Activated CD8-positive, alpha-beta memory T cell treated with anti-CD3 and anti-CD28 coated beads for 36 hours (primary cell): ENCODE measurements at regions not wholly inside any gene's neighbourhood (a gene's known extent, or its start where the extent isn't known, plus 50 kb on each side); places are given as distances from the start of the nearest gene placed in this dataset.

ENCODE experiments used
- CTCF ChIA-PET: fragments of 350-600 bp; sonication (Branson Sonifier 250); formaldehyde crosslinking; loops from one replicate; lab custom pipeline; 2021; ENCODE audit warnings: antibody characterized with exemption; lab: Charles Lee
- POLR2A ChIA-PET: fragments of 350-600 bp; sonication (Branson Sonifier 250); formaldehyde crosslinking; loops from one replicate; lab custom pipeline; 2021; ENCODE audit warnings: antibody characterized with exemption; lab: Charles Lee

- ChIA-PET CTCF (interaction anchor here (1.1 to 1.3 kb wide), 2 partner anchors 16 to 36 kb away, joined by 3 read pairs; no protein-coding TSS in a partner anchor), POLR2A (no interaction called here)
These were observed 162.1 kb downstream of the UBE2E3 start for GRCh38 chr2:181142514-181142913.

DNA sequence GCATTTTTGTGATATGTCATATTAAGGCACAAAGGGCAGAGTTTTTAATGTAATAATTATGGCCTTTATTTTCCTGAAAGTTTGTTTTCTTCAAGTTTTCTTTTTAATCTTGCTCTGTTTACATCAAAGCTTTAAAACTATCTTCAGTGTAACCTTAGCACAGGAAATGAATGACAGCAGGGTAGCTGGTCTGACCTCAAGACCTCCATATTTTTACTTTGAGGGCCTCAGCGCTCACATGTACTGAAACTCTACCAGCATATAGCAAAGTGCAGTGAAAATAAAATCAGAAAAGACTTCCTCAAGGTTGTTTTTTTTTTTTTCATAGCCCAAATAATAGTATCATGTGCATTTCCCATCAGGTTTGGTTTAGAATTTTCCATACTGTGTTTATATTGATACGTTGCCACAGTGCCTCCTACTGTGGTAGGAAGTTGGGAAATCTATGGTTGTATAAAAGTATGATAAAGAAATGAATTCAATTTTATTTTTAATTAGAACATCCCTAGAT is 163.4 kb downstream of the UBE2E3 start:
- ChIA-PET CTCF (interaction anchor here (0.8 to 1.5 kb wide), 6 partner anchors 14 to 168 kb away, joined by 3 to 4 read pairs (median 3); no protein-coding TSS in a partner anchor), POLR2A (interaction anchor here (1.2 to 1.4 kb wide), 2 partner anchors 18 to 314 kb away, joined by 3 to 10 read pairs; partner anchors contain the start of gene ITGA4)

DNA sequence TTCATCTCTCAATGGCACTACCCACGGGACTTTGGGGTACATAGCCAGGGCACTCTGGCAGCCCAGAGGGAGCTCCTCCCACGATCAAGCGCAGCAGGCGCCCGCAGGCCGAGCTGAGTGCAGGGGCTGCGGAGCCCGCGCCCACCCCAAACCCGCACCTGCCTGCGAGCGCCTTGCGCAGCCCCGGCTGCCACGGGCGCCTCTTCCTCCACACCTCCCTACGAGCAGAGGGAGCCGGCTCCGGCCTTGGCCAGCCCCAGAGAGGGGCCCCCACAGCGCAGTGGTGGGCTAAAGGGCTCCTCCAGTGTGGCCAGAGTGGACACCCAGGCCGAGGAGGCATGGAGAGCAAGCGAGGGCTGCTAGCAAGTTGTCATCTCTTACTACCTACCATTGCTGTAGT is 165.2 kb downstream of the UBE2E3 start:
- CTCF ChIA-PET = interaction anchor here (1.1 kb wide), 1 partner anchor 41 kb away, joined by 3 read pairs; no protein-coding TSS in a partner anchor
- POLR2A ChIA-PET = interaction anchor here (0.6 to 1.2 kb wide), 5 partner anchors 20 to 325 kb away, joined by 3 read pairs; no protein-coding TSS in a partner anchor

DNA sequence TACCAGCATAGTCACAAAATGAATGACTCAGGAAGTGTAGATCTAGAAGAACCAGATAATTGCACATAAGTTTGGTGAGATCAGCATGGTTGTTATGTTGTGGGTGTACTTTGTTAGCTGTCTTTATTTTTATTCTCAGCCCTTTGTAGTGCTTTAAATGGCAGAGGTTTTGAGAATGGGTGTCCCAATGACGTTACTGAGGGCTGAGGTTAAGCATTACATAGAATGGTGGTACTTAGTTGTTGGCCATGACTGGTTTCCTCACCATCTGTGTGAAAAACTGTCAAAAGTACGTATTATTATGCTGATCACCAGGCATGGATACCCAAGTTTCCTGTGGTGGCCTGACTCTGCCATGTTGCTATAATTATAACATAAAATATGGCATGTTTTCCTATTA is 165.8 kb downstream of the UBE2E3 start:
- ChIA-PET CTCF (interaction anchor here (1.1 kb wide), 1 partner anchor 41 kb away, joined by 3 read pairs; no protein-coding TSS in a partner anchor), POLR2A (interaction anchor here (0.6 to 1.2 kb wide), 6 partner anchors 20 to 325 kb away, joined by 3 to 4 read pairs (median 3); partner anchors contain the start of gene ITGA4)

DNA sequence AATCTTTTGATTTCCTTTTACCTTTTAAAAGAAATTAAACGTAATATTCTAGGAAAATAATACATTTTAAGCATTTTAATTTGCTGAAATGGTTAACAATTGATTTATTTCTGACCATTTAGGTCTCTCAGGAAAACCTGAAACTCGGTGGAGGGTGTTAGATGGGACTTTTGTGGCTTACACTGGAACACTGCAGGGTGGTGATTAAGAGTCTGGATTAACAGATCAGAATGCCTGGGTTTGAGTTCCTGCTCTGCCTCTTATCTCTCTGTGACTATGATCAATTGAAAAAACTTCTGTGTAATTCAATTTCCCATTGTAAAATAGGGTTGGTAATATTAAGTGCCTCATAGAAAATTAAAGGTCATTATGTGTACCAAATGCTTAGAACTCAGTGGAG is 168.7 kb downstream of the UBE2E3 start:
- POLR2A ChIA-PET = no interaction called here
- CTCF ChIA-PET = no interaction called here

- CTCF ChIA-PET = interaction anchor here (0.5 kb wide), 1 partner anchor 91 kb away, joined by 3 read pairs; no protein-coding TSS in a partner anchor
- POLR2A ChIA-PET = no interaction called here
These were observed 171.8 kb downstream of the UBE2E3 start for GRCh38 chr2:181152226-181152625.

DNA sequence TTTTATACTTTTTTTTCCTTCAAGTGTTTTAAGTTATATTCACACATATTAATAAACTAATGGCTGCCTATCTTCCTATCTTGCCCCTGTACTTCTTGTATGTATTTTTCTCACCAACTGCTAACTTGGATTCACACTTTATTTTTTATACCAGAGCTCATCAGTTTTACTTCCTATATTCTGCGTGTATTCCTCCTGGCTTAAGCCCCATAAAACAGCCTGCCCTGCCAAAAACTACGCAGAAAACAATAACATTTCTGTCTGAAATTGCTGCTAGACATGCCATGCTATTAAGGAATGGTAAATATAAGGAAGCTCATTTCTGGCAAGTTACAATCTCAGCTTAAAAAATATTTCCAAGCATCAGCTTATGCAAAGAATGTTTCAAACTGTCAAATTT is 172.3 kb downstream of the UBE2E3 start:
- ChIA-PET CTCF (interaction anchor here (1.2 kb wide), 1 partner anchor 48 kb away, joined by 3 read pairs; no protein-coding TSS in a partner anchor), POLR2A (no interaction called here)

GRCh38 chr2:181153886-181154285 is 173.5 kb downstream of the UBE2E3 start:
- ChIA-PET POLR2A (no interaction called here), CTCF (interaction anchor here (1.2 kb wide), 1 partner anchor 49 kb away, joined by 3 read pairs; no protein-coding TSS in a partner anchor)

DNA sequence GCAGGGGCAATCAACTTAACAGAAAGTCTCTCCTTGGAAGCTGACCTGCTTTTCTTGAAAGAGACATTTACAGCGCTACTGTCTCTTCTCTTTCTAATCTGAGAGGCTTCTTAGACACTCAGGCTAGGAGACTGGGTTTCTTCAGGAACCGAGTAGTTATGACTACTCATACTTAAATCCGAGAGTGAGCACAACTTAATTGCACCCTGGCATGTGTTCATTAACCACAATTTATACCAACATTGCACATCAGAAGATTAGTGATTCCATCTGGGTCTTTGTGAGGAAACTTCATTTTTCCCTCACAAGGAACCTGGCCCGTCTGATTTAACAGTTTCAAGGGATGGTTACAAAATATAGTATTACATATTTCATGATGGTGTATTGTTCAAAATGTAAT is 176.9 kb downstream of the UBE2E3 start:
- ChIA-PET CTCF (no interaction called here), POLR2A (no interaction called here)

- ChIA-PET POLR2A (interaction anchor here (0.5 kb wide), 1 partner anchor 14 kb away, joined by 3 read pairs; no protein-coding TSS in a partner anchor), CTCF (no interaction called here)
These were observed 178.0 kb downstream of the UBE2E3 start for GRCh38 chr2:181158427-181158826.

- POLR2A ChIA-PET = interaction anchor here (0.7 kb wide), 1 partner anchor 213 kb away, joined by 6 read pairs; no protein-coding TSS in a partner anchor
- CTCF ChIA-PET = interaction anchor here (1.9 kb wide), 1 partner anchor 14 kb away, joined by 5 read pairs; no protein-coding TSS in a partner anchor
These were observed 181.2 kb downstream of the UBE2E3 start for GRCh38 chr2:181161615-181162014.

GRCh38 chr2:181163139-181163538 is 182.7 kb downstream of the UBE2E3 start:
- POLR2A ChIA-PET = no interaction called here
- CTCF ChIA-PET = no interaction called here

- CTCF ChIA-PET = no interaction called here
- POLR2A ChIA-PET = no interaction called here
These were observed 183.3 kb downstream of the UBE2E3 start for GRCh38 chr2:181163691-181164090.

DNA sequence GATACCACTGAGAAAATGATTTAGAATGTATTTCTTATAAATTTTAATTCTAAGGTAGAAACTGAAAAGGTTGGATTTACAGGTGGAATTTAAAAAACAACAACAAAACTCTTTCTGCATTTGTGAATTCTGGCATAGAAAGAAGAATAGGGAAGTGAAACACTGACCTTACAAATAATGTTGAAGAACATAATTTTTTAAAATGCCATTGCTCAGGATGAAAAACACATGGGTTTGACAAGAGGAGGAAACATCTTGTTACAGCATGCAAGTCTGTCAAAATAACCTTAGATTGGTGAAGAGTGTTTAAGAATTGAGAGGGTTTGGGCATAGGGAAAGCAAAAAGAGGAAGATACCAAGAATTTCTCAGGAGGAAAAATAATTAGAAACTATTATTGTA is 184.3 kb downstream of the UBE2E3 start:
- ChIA-PET POLR2A (interaction anchor here (0.6 kb wide), 1 partner anchor 296 kb away, joined by 4 read pairs; no protein-coding TSS in a partner anchor), CTCF (interaction anchor here (0.8 to 1.8 kb wide), 2 partner anchors 9 to 293 kb away, joined by 5 read pairs; partner anchors contain the start of gene ITGA4)

DNA sequence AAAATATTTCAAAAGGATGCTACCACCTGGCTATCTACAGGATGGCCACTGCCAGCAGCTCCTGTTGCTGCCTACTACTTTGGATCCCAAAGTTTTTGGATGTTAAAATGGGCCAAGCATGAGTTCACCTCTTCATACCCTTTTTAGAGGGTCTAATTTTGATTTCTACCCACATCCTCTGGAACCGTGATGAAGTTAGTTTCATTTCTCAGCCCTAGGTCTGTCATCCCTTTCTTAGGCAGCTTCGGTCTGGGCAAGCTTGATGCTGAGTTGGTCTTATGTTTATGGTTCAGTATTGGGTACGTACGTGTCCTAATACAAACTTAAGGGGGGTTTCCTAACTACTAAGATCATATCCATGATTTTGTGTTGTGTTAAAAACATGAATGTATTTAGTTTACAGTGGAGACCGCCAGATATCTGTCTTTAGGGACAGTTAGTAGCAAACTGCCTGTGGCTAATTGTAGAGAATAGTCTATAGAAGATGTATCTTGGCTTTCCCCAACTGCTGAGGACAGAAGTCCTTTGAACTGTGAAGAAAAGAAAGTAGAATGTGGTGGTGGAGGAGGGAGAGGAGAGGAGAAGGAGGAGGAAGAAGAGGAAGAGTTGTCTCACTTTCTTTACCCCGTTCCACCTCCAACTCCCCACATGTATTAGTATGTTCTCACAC is 184.9 kb downstream of the UBE2E3 start:
- POLR2A ChIA-PET = interaction anchor here (0.6 kb wide), 1 partner anchor 295 kb away, joined by 4 read pairs; no protein-coding TSS in a partner anchor
- CTCF ChIA-PET = interaction anchor here (0.5 to 1.8 kb wide), 3 partner anchors 9 to 1040 kb away, joined by 3 to 5 read pairs (median 5); partner anchors contain the start of gene ITGA4

DNA sequence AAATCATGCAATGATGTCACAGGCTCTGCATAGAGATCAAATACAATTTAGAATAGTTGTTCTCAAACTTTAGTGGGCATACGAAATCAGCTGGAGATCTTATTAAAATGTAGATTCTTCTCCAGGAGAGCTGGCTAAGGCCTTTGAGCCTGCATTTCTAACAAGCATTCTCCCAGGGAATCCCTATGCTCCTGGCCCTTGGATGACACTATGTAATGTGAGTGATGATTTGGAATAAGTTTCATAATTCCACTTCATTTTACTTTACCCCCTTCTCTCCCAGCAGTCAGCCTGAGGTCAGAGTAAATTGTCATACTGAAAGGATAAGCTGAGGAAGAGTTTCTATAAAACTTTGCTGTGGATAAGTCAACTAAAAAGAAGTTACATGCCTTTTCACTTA is 189.1 kb downstream of the UBE2E3 start:
- ChIA-PET POLR2A (no interaction called here), CTCF (interaction anchor here (1.5 kb wide), 1 partner anchor 9 kb away, joined by 3 read pairs; no protein-coding TSS in a partner anchor)

- POLR2A ChIA-PET = no interaction called here
- CTCF ChIA-PET = interaction anchor here (1.5 kb wide), 1 partner anchor 8 kb away, joined by 3 read pairs; no protein-coding TSS in a partner anchor
These were observed 189.9 kb downstream of the UBE2E3 start for GRCh38 chr2:181170256-181170655.

GRCh38 chr2:181172676-181173075 is 192.3 kb downstream of the UBE2E3 start:
- CTCF ChIA-PET = no interaction called here
- POLR2A ChIA-PET = interaction anchor here (0.7 kb wide), 1 partner anchor 14 kb away, joined by 3 read pairs; no protein-coding TSS in a partner anchor
